Stimulated activated CD4-positive, alpha-beta T cell treated with anti-CD3 and anti-CD28 coated beads, Interleukin-12 subunit alpha, Interleukin-12 subunit beta, amount 100 ng/mL, for 48 hours (primary cell): ENCODE measurements at regions not wholly inside any gene's neighbourhood (a gene's known extent, or its start where the extent isn't known, plus 50 kb on each side); places are given as distances from the start of the nearest gene placed in this dataset.

ENCODE experiments used
- DNase-seq, 3 donors: peaks; one replicate each; pipeline ENCODE4 v3.0.0-alpha.2; 2020; ENCODE audit warnings: low read depth in 2 of 3, low spot score in 1 of 3

DNA sequence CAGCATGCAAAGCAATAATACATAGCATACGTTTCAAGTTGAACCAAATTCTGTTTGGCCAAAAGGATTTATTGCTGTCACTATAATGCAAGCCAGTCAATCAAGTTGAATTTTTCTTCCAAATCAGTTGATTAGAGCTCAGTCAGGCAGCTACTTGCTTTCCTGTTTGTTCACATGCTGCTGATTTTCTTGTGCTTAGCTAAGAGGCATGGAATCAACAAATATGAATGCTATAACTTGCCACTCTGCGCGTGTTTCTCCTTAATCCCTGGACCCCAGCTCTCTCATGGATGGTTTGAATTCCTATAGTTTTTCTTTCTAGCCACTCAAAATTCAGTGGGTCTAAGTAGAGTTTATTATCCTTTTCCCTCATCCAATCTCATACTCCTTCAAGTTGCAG lies 311.3 kb downstream of the KLF5 start:
- no peak for DNase-seq

DNA sequence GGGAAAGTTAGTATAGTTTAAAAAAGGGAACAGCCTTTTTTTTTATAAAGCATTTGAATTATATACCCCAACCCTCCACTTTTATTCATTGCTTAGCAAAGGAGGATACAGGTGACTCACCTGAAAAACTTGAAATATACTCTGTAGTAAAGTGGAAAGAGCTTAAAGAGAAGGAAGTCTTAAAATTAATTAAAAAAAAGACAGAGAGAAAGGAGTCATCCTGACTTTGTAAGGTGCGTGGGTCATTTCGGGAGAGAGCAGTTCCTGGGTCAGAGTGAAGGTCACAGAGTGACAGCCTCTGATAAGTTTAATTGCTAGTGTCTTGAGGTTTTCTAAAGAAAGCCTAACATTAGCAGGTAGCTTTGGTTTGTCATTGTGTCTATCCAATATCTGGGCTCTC lies 310.3 kb downstream of the KLF5 start:
- no peak for DNase-seq

DNA sequence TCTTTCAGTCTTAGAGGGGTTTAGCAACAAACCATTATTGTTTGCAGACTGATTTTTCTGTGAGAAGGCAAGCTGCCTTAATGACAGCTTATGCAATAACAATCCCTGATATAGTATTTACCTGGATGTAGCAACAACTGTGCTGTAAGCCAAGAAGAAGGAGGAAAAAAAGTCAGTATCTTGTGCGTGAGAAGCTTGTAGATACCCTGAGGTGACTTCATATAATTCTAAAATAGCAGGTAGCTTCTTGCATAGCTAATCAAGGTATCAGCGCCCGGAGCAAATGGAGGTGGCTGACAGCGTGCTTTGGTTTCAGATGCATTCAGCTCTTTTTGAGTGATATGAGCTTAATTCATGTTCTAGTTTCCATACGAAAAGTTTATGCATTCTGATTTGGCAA lies 309.8 kb downstream of the KLF5 start:
- no peak for DNase-seq

DNA sequence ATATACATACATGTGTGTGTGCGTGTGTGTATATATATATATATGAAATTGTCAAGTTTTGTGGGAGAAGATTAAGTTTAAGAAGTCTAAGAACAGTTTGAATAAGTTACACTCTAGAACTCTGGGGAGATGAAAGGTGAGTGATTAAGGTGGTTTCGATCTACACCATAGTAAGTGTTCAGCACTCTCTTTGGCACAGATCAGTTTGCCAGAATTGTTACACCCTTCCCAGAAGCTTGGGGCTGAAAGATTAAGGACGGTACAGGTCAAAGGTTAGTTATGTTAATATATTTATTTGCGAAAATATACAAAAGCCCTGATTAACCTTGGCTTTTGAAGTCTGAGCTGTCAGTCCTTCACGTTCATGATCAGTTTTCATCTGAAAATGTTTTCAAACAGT lies 309.1 kb downstream of the KLF5 start:
- no peak for DNase-seq

DNA sequence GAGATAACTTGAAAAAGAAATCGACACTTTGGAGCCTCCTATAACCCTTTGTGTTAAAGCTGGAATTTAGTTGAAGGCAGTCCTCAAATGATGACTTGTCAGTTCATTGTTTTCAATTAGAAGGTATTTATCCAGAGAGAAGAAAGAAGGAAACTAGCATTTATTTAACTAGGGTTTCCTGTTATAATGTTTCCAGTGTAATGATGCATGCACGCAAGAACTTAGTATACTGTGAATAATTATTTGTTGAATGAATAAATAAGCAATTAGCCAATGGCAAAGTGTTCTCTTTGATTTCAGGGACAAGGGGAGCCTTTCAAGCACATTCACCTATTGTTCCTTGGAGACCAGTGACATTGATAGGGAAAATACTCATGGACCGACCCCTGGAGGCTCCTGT lies 307.4 kb downstream of the KLF5 start:
- DNase-seq, result no peak

DNA sequence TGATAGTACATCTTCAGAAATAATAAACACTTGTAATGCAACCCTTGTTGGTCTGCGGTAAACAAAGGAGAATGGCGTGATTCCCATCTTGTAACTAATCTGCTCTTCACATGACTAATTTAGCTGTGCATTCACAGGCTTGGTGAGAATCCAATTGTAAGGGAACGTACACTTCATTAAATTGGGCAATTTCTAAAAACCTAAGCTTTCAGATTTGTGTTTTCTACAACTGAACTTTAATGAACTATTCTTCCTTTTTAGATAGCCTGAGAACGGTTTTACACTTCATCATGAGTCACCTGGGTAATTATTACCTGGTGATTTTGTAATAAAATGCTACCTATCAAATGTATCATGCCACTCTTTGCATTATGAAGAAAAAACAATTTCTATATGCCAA lies 306.9 kb downstream of the KLF5 start:
- DNase-seq, result no peak

DNA sequence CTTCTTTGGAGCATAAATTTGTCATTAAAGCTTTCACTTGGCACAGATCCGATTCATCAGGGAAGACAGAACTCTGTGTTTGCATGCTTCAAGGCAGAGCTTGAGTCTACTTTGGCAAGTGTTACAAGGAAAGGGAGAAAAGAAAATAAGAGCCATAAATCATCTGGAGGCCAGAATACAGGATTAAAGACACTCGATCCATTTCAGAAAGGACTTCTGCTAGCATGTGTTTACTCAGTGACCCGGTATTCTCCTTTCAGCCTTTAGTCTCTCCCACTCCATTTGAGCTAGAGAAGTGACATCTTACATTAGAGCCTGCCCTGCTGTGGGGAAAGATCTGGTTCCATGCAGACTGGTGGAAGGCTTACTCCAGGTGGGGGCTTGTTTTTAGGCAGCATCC lies 306.4 kb downstream of the KLF5 start:
- DNase-seq, result no peak

DNA sequence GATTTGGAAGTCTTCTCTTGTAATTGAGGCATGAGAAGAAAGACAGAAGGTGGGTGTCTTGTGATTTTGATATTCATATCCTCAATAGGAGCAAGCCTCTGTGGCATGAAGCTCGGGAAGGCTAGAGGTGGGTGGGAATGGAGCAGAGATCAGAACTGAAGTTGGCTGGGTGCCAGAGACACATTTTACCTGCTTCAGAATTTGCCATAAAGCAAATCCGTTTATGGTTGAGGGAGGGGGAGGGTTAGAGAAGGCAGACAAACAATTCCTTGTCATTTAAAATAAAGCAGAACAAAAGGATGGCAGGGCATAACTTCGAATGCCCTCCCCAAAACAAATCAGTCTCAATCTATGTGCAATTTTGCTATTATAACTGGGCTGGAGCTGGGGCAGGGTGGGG lies 305.9 kb downstream of the KLF5 start:
- no peak for DNase-seq

DNA sequence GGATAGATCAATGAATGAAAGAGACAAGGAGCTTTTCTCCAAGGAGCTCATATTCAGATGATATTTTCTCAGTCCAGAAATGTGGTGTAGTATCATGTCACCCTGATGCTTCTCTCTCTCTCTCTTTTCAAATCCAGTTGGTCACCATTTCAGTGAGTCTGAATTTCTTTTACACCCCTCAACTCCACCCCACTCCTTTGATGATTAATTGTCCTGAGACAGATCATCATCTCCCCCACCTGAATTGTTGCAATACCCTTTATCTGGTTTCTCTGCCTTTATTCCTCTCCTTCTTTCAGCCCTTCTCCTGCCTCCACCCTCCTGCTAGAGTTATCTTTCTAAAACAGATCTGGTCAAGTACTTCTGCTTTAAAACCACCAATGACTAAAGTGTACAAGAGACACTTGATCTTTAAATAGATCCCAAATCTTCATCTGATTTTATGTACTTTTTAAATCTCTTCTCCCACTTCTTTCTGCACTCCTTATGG lies 299.8 kb downstream of the KLF5 start:
- no peak for DNase-seq

DNA sequence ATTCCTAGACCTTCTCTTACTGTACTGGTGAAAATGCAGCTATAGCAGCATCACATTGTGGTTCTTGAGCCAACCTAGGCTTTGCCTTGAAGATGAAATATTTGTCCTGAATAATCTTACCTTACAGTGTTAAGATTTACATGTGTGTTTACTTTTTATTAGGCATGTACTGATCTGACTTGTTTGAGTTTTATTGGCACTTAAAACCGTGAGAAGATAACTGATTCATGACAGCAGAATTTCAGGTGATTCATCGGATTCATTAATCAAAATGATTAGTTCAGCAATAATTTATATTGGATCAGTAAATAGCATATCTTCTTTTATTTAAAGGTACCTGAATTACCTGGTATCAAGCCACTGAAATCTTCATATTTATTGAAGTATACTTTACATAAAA lies 296.3 kb downstream of the KLF5 start:
- no peak for DNase-seq

DNA sequence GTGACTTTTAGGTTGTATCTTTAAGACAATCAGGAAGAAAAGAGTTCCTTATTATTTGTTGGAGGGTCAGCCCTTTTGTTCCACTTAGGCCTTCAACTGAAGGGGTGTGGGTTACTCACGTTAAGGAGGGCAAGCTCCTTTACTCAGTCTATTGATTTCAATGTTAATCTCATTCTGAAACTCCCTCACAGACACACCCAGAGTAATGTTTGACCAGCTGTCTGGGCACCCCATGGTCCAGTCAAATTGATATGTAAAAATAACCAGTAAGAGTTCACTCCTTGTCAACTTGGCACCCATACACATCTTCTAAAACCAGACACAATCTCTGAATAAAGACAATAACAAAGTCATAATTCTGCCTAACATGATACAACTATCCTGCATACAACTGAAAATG lies 292.9 kb downstream of the KLF5 start:
- DNase-seq, result no peak

DNA sequence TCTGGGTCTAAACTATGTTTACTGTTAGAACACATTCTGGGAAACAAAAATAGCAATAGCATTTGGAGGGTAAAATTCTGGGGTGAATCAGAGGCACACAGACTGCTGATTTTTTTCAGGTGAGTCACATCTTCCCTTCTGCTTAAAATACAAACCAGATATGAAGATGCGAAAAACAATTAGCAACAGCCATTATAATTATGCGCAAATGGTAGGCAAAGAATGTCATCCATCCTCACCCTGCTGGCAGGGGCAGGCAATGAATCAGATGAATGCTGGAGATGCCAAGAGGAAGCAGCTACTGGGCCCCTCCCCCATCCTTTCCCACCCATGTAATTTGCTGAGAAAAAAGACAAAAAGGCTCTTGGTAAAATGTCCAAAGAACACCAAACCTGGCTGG lies 282.9 kb downstream of the KLF5 start:
- no peak for DNase-seq

DNA sequence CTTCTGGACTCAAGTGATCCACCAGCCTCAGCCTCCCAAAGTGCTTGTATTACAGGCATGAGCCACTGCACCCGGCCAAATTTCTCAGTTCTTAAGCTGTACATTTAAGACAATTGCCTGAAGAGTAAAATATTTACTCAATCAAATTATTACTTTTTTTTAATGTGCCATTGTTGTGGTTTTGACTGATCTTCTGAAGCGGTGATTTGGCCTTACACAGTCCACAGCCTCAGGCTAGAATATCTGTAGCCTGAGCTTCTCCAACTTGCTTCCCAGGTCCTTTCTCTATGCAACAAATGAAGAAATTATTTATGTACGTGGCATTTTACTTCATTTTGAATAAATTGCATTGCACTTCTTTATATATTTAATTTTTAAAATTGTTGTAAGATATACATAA lies 281.3 kb downstream of the KLF5 start:
- DNase-seq, result no peak

DNA sequence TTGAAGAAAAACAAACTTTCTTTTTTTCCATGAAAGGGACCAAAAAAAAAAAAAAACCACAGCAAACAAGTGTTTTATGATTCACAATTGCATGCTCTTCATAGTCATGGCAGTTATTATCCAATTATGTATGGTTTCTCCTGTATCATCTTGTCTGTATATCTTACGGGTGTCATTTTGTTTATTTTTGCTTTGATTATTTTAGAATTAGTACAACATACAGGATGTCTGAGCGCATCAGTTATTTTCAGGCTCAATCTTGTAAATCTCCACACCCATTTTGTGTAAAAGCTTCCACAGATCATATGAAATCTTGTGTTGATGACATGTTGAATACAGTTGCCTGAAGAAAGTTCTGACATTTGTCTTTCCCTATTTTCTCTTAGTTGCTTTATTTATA lies 280.3 kb downstream of the KLF5 start:
- DNase-seq, result no peak

DNA sequence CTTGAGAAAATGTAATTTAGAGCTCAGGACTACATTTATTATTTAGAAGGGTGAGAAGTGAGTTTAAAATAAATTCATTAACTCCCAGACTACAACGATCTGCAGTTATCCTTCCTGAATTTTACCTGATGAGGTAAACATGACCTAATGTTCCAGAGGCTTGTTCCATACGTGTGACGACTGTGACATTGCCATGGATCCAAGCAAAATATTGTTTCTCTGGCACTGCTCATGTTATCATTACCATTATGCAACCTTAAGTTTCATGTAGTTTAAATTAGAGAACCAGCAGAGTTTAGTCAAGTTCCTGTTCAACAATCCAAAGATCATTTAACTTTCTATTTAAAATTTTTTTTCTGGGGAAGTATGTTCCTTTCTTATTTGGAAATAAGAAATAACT lies 279.6 kb downstream of the KLF5 start:
- DNase-seq, result no peak

DNA sequence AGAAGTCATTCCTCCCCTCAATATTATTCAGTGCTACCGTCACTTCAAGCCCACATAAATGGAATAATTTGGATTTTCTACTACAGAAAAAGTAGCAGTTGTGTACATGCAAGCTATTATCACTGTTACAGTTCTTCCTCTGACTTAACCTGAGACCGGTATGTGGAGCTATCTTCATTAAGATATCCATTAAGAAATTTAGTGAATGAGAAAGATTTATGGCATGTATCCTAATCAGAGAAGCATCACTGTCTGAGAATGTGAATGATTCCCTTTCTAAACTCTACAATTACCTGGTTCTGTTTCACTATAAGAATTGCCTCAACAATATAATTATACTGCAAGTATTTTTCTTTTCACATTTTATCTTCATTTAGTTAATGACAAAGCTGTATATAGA lies 278.7 kb downstream of the KLF5 start:
- no peak for DNase-seq

DNA sequence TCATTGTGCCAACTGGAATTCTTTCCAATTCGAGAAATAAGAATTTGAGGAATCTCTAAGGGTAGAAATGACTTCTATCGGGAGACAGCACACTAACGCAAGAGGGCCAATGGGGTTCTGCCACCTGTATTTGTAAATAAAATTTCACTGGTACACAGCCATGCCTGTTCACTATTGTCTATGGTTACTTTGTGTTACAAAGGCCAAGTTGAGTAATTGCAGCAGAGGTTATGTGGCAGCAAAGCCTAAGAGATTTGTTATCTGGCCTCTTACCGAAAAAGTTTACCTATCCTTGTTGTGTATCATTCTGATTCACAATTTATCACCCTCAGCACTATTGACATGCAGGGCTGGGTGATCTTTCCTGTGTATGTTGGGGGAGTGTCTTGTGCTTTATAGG lies 278.0 kb downstream of the KLF5 start:
- DNase-seq, result no peak

DNA sequence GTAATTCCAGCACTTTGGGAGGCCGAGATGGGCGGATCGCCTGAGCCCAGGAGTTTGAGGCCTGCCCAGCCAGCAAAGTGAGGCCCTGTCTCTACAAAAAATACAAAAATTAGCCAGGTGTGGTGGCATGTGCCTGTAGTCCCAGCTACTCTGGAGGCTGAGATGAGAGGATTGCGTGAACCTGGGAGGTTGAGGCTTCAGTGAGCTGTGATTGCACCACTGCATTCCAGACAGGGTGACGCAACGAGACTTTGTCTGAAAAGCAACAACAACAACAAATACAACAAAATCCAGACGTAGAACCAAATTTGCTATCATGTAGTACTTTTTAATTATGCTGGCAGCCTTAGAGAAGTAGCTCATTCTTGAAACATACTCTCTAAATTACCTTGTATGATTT lies 277.1 kb downstream of the KLF5 start:
- no peak for DNase-seq

DNA sequence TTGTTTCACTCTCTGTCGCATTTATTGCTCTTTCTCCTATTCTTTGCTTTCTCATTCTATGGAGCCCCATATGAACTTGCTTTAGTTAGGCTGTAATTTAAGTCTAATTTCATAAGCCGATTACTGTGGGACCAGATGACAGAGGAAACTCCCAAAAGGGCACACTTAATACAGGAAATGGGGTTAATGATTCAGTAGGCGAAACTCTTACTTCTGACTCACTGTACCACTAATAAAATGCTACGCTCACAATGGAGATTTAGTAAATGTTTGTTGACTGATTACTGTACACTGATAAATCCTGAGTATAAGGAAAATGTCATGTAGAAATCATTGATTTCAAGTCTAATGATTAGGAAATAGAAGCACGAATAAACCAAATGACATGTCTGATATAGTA lies 276.4 kb downstream of the KLF5 start:
- no peak for DNase-seq

DNA sequence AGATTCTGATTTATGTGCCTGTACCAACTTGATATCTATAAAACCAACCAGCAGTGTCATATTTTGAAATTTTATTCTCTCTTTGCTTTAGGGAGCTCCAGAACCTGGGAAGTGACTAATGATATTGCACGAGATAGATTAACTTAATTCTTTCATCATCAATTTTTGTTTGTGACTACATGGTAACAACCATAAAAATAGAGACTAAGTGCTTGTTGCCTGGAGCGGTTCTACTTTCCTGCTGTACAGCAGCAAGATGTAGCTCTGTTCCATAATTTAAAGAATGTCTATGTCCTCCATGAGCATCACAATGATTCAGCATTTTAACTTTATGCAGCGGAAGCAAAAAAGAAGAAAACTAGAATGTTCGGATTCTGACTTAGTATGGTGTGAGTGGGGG lies 275.6 kb downstream of the KLF5 start:
- no peak for DNase-seq

DNA sequence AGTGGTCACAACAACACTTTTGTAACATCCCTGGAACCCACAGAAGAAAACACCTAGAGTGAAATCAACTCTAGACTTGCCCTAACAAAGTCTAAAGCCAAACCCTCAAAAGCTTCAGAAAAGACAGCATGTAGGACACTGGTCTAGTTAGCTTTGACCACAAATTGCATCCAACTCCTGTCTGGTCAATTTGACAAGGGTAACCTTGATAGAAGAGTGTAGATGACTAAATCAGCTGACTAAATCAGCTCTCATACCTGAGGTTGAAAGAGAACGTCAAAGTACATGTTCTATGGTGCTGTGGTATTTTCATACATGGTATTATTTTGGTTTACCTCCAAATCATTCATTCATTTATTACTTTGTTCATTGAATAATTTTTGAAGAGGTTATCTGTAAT lies 272.8 kb downstream of the KLF5 start:
- no peak for DNase-seq

DNA sequence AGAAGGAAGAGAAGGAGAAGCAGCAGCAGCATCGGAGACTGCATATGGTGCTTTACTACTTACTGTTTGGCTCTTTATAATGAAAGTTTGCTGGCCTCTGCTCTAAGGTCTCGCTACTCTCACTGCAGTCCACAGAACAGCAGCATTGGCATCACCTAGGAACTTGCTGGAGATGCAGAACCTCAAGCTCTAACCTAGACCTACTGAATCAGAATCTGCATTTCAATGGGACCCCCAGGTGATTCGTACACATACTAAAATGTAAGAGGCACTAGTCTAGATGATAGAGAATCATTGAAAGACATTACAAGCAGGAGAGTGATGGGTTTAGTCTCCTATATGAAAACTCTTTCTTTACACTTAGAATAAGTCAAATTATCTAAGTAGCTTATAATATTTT lies 270.6 kb downstream of the KLF5 start:
- no peak for DNase-seq

DNA sequence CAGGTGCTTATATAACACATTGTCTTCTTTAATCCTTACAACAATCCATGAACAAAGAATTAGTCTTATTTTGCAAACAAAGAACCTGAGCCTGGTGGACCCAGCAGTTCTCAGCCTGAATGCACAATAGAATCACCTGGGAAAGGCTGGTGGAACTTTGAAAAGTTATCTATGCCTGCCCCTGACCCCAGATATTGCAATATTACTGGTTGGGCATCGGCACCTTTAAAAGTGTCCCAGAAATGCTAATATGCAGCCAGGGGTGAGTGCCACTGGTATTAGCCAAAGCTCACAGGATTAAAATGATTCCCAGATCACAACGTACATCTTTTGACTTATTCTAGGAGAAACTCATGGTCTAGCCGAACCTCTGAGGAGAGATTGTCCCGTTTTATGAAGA lies 268.8 kb downstream of the KLF5 start:
- no peak for DNase-seq
